ENCODE measurements at regions not wholly inside any gene's neighbourhood (a gene's known extent, or its start where the extent isn't known, plus 50 kb on each side); places are given as distances from the start of the nearest gene placed in this dataset.

DNA sequence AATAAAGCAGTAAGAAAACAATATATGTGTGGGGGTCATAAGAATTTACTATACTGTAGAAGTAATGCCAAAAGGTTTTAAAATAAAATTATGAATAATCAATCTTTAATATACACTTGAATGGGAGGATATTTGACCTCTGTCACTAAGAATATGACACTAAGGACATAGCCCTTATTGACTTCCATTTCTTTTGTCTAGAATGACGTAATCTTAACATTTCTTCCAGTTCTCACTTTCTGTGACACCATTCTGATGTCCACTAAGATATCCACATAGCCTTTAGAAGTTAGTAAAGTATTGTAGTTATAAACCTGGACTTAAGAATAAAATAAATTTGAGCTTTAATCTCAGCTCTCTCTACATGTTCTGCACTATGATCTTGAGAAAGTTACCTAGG lies 1050.7 kb downstream of the TLE4 start:
- no peak for FAIRE-seq

More for the DNA sequence above, 1050.7 kb downstream of the TLE4 start:
- 100% methylated on average over 1 of the region's 1 CpG; no CpG with 5 or more reads in 1 of the 2 experiments for WGBS, 2 experiments (ENCODE audit: extremely low coverage in 1 of 2, insufficient coverage in 1 of 2, insufficient read length in 1 of 2, insufficient replicate concordance in 2 of 2, low coverage in 1 of 2, low lambda C conversion rate in 2 of 2, missing lambda C conversion rate in 1 of 2)
- H3K23ac ChIP-seq (ENCODE audit: insufficient read length), result no peak overlapping the region
- H3K36me3 ChIP-seq (ENCODE audit: control insufficient read depth in 2 of 4, insufficient read depth in 4 of 4, low read length in 3 of 4), result no peaks in the 10 kb centered on the region; a peak in 1 of 8 replicates
- no peak overlapping the region for H2BK12ac ChIP-seq (ENCODE audit: low read depth, low read length)
- no peak overlapping the region for H2BK5ac ChIP-seq (ENCODE audit: low read depth, low read length)
- no peak overlapping the region for H3K4me2 ChIP-seq (ENCODE audit: insufficient read depth in 1 of 2, low read depth in 2 of 2, low read length in 2 of 2)
- no peak overlapping the region for H3K4ac ChIP-seq (replicated peaks; ENCODE audit: insufficient read length, low read depth, low read length)
- POLR2A ChIA-PET (ENCODE audit: partially characterized antibody), result no interaction called here
- no peak overlapping the region for H2BK20ac ChIP-seq (ENCODE audit: low read length)
- H2BK120ac ChIP-seq (replicated peaks; ENCODE audit: low read depth, low read length), result no peak overlapping the region
- H2BK15ac ChIP-seq (ENCODE audit: low read length), result no peak overlapping the region
- no peak overlapping the region for H3K9ac ChIP-seq (replicated peaks in 1 of 4; ENCODE audit: extremely low read depth in 1 of 4, low read depth in 3 of 4, low read length in 3 of 4)
- H3K4me1 ChIP-seq (replicated peaks in 1 of 4; ENCODE audit: control insufficient read depth in 3 of 4, insufficient read depth in 4 of 4, low read length in 3 of 4), result no peaks in the 10 kb centered on the region
- no peak overlapping the region for H4K91ac ChIP-seq (replicated peaks; ENCODE audit: insufficient read length, low read length)
- H3K18ac ChIP-seq (ENCODE audit: extremely low read depth, low read length), result no peak overlapping the region
- H3K23me2 ChIP-seq (ENCODE audit: low read depth, low read length), result no peaks in the 10 kb centered on the region; the same call in 1 of the 2 replicates
- no peak overlapping the region for H2AK5ac ChIP-seq (ENCODE audit: low read depth, low read length)
- no peak overlapping the region for H2AFZ ChIP-seq (ENCODE audit: low read length)
- no peaks in the 10 kb centered on the region for H4K20me1 ChIP-seq (replicated peaks in 1 of 2; ENCODE audit: control insufficient read depth in 1 of 2, insufficient read depth in 2 of 2, low read length in 2 of 2)
- H3K4me3 ChIP-seq (ENCODE audit: extremely low read depth in 1 of 4, insufficient read depth in 2 of 4, low read depth in 3 of 4, low read length in 4 of 4), result no peak overlapping the region
- H3K27me3 ChIP-seq (replicated peaks in 1 of 4; ENCODE audit: control insufficient read depth in 3 of 4, extremely low read depth in 1 of 4, insufficient read depth in 3 of 4, low read length in 3 of 4), result no peaks in the 10 kb centered on the region
- H3K9me3 ChIP-seq (ENCODE audit: insufficient read depth in 2 of 2, low read depth in 1 of 2, low read length in 1 of 2), result no peaks in the 10 kb centered on the region
- CTCF ChIA-PET (ENCODE audit: partially characterized antibody), result no interaction called here
- H3K79me2 ChIP-seq (ENCODE audit: control insufficient read depth in 1 of 2, insufficient read depth in 2 of 2, low read length in 2 of 2), result no peaks in the 10 kb centered on the region
- H3K56ac ChIP-seq (replicated peaks; ENCODE audit: insufficient read length, low read depth, low read length), result no peak overlapping the region
- TF ChIP-seq USF2 (IDR thresholded peaks at IDR 0.05; ENCODE audit: low read length), result no peak
- no peak for TF ChIP-seq ZNF274 (IDR thresholded peaks at IDR 0.05; ENCODE audit: borderline replicate concordance, extremely low read depth, low read length)
- TF ChIP-seq KDM5A (IDR thresholded peaks at IDR 0.05; ENCODE audit: low read length), result no peak
- no peak for TF ChIP-seq CBX8 (IDR thresholded peaks at IDR 0.05; ENCODE audit: borderline replicate concordance, low read depth, low read length)
- no peak overlapping the region for H3K14ac ChIP-seq (ENCODE audit: insufficient read length)
- no peak overlapping the region for H4K8ac ChIP-seq (ENCODE audit: extremely low read depth, insufficient read depth, low read length)
- no peak overlapping the region for H4K5ac ChIP-seq (ENCODE audit: insufficient read length, low read depth, low read length)
- H3K27ac ChIP-seq (ENCODE audit: low read depth, low read length), result no peak overlapping the region
- DNase-seq (ENCODE audit: low read depth in 1 of 2, low spot score in 2 of 2), result no peak
- no peaks in the 10 kb centered on the region for H3K79me1 ChIP-seq (ENCODE audit: low read depth, low read length)
